HUES6 (cell line): ENCODE measurements at regions not wholly inside any gene's neighbourhood (a gene's known extent, or its start where the extent isn't known, plus 50 kb on each side); places are given as distances from the start of the nearest gene placed in this dataset.

Experiments used
- H3K27ac ChIP-seq: 2 replicates; pipeline ENCODE4 v1.7.0; 2013; ENCODE audit warnings: low read depth, mild to moderate bottlenecking, low read length, inconsistent platforms
- H3K27me3 ChIP-seq: 2 replicates; pipeline ENCODE4 v1.6.1; 2013; ENCODE audit warnings: low read length; ENCODE audit not compliant: control insufficient read depth, insufficient read depth
- H3K36me3 ChIP-seq: 2 replicates; pipeline ENCODE4 v1.6.1; 2013; ENCODE audit warnings: low read length; ENCODE audit not compliant: control insufficient read depth, insufficient read depth
- H3K4me1 ChIP-seq: 2 replicates; pipeline ENCODE4 v1.6.1; 2013; ENCODE audit warnings: low read length; ENCODE audit not compliant: control insufficient read depth, insufficient read depth
- H3K4me3 ChIP-seq: 2 replicates; pipeline ENCODE4 v1.5.1; 2013; ENCODE audit warnings: low read depth, low read length
- H3K9ac ChIP-seq: one replicate; pipeline ENCODE4 v1.6.1; 2013; ENCODE audit warnings: mild to moderate bottlenecking, low read length
- H3K9me3 ChIP-seq: 2 replicates; pipeline ENCODE4 v1.6.1; 2013; ENCODE audit warnings: low read depth, low read length; ENCODE audit not compliant: control insufficient read depth, insufficient read depth

DNA sequence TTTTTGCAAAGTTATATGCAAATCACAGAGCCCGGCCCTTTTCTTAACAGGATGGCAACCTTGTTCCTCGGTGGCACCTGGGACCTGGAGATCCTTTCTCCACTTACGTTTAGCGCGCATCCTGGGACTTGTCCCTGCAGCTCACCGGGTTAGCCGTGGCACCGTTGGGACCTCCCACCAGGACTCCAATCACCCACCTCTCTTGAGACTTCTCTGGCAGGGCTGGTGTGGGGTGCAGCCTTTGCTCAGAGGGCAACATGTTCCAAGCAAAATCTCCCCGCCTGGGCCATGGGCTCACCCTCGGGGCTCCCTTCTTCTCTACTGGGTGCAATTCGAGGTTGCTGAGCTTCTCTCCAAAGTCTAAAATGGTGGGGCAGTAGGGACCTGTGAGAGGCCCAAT, 211.9 kb upstream of the UMPS start:
- H3K9ac ChIP-seq = no peak overlapping the region
- no peaks in the 10 kb centered on the region for H3K9me3 ChIP-seq
- no peaks in the 10 kb centered on the region for H3K36me3 ChIP-seq
- no peaks in the 10 kb centered on the region for H3K27me3 ChIP-seq
- peaks cover 20% of the 10 kb centered on the region for H3K4me1 ChIP-seq
- no peak overlapping the region for H3K27ac ChIP-seq
- no peak overlapping the region for H3K4me3 ChIP-seq

DNA sequence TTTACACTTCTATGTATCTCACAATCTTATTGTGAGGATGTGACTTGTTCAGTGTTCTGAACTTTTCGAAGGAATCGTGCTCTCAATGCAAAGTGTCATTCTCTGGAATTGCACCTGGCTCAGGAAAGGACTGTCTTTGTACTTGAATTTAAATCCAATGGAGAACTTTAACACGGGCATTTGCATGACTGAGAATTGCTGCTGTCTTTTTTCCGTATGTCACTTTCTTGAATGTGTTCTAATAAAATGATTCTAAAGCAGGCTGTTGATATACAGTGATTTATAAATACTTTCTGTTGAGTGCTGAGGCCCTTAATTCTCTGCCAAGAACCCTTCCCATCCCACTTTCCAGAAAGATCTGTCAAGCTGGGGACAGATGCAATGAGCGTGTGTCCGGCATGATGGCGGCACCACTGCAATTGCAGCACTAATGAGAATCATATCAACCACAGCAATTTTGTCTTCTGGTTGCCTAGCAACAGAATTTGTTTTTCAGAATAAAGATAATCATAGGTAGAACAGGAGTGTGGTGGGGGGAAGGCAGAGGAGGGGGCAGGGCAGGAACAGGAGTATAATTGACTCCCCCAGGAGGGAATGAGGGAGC, 210.6 kb upstream of the UMPS start:
- H3K27ac ChIP-seq = no peak overlapping the region
- H3K9ac ChIP-seq = no peak overlapping the region
- peaks cover 14% of the 10 kb centered on the region for H3K4me1 ChIP-seq
- no peaks in the 10 kb centered on the region for H3K9me3 ChIP-seq
- no peak overlapping the region for H3K4me3 ChIP-seq
- no peaks in the 10 kb centered on the region for H3K27me3 ChIP-seq
- H3K36me3 ChIP-seq = no peaks in the 10 kb centered on the region

DNA sequence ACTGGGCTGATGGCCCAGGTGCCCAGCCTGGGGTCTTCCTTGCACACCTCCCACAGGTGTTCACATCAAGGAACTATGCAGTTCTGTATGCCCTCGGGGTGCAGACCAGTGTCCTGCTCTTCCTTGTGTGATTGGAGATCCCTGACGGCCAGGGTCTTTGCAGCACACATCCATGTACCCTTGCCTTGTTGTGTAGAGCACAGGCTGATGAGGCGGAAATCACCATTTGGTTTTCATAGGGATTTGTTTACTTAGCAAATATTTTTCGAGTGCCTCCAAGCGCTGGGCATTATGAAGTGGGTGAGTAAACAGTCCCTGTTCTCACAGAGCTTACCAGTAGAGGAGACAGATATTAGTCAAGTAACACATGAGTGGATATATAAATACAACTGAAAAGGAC, 209.3 kb upstream of the UMPS start:
- Histone ChIP-seq H3K4me1 (peaks cover 14% of the 10 kb centered on the region), H3K9ac (no peak overlapping the region), H3K27me3 (no peaks in the 10 kb centered on the region), H3K27ac (no peak overlapping the region), H3K36me3 (no peaks in the 10 kb centered on the region), H3K4me3 (no peak overlapping the region), H3K9me3 (peaks cover 6% of the 10 kb centered on the region; the same call in 1 of the 2 replicates)

DNA sequence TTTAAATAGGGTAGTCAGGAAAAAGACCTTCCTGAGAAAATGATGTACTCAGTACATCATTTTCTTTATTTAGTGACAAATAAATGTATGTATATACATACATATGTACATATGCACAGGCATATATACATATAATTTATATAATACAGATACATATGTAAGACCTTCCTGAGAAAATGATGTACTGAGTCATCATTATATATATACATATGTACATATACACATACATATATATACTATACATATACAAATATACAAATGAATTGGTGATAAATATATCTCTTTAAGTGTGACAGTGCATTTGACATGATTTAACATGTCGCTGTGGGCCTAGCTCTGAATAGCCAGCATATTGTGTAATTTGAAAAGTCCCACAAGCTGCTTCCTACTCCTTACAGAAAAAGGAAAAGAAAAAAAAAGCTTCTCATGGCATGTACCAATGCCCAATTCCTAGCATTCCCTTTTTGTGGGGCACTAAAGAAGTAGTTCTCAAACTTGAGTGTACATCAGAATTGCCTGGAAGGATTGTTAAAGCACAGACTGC, 208.1 kb upstream of the UMPS start:
- H3K36me3 ChIP-seq = no peaks in the 10 kb centered on the region

DNA sequence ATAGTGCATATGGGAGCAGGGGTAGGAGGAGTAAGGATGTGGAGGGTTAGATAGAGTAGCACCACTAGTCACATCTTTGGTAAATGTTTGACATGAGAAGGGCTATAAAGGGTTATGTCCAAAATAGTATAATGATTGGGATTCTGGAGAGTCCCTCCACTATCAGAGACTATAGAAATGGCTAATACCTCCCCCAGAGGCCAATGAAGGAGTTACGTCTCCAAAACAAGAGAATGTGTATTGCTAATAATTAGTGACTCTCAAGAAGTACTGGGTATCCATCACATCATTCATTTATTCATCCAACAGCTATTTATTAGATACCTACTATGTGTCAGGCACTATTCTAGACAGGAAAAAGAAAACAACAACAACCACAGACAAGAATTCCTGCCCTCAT, 203.7 kb upstream of the UMPS start:
- peaks cover 11% of the 10 kb centered on the region for H3K4me1 ChIP-seq
- H3K9ac ChIP-seq = no peak overlapping the region
- H3K27me3 ChIP-seq = no peaks in the 10 kb centered on the region
- peaks cover 6% of the 10 kb centered on the region; the same call in 1 of the 2 replicates for H3K9me3 ChIP-seq
- H3K36me3 ChIP-seq = no peaks in the 10 kb centered on the region
- no peak overlapping the region for H3K4me3 ChIP-seq
- H3K27ac ChIP-seq = no peak overlapping the region

More for the DNA sequence above, 208.1 kb upstream of the UMPS start:
- Histone ChIP-seq H3K9me3 (peaks cover 6% of the 10 kb centered on the region; the same call in 1 of the 2 replicates), H3K27me3 (no peaks in the 10 kb centered on the region), H3K27ac (no peak overlapping the region), H3K4me1 (peaks cover 14% of the 10 kb centered on the region), H3K4me3 (no peak overlapping the region), H3K9ac (no peak overlapping the region)

DNA sequence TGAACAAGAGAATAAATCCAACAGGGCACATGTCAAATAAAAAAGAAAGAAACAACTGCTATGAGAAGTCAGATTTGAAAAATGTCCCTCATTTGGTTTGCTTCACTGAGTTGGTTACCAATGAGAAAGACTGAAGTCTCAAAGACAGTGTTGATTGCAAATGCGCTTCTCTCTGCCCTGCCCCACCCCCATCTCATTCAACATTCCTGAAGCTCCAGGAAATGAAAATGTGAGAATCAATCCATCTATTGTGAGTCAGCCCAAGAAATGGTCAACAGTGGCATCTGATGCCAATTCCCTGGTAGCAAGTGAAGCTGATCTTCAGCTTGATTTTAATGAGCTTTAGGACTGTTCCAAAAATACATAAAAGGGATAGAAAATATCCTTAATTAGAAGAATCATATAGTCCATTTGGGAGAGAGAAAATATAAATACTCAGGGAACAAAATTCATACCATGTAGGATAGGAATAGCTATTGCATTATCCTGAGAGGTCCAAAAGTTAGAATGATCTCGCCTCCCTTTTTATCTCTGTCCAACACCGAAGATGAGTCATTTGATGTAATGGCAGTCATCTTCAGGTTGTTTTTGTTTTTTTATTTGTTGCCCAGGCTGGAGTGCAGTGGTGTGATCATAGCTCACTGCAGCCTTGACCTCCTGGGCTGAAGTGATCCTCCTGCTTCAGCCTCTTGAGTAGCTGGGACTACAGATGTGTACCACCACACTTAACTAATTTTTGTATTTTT, 200.3 kb upstream of the UMPS start:
- peaks cover 6% of the 10 kb centered on the region; the same call in 1 of the 2 replicates for H3K9me3 ChIP-seq
- no peak overlapping the region for H3K4me3 ChIP-seq
- H3K4me1 ChIP-seq = peaks cover 11% of the 10 kb centered on the region
- H3K27ac ChIP-seq = no peak overlapping the region
- no peaks in the 10 kb centered on the region for H3K36me3 ChIP-seq
- H3K9ac ChIP-seq = no peak overlapping the region
- H3K27me3 ChIP-seq = no peaks in the 10 kb centered on the region

DNA sequence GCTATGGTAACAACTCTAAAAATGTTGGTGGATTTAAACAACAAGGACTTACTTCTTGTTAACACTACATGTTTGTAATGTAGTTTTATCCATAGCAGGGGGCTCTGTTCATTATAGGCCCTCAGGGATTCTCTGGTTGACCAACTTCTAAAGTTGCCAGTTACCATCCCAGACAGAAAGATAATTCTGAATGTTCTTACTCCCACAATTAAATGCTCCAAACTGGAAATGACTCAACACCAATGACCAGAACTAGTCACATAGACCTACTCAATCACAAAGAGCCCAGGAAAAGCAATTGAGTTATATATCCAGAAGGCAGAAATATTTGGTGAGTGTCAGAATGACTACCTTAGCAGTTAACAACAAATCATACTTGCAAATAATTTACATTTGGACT, 199.3 kb upstream of the UMPS start:
- Histone ChIP-seq H3K27ac (no peak overlapping the region), H3K9ac (no peak overlapping the region), H3K4me3 (no peak overlapping the region)

DNA sequence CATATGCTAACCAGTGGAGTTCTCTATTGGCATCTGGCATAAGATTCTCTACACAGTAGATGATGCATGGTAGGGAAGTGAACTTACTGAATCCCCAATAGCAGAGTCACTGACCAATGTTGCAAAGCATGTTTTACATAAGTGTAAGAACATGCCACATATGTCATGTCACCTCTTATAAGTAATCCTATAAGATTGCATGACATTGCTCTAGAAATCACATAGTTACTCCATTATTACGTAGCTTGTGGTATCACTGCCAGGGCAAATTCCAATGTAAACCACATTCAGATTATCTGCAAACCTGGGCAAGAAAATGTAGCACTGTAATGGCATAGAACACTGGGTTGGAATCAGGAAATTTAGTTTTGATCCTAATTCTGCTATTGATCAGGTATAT, 198.2 kb upstream of the UMPS start:
- Histone ChIP-seq H3K9ac (no peak overlapping the region), H3K4me3 (no peak overlapping the region), H3K9me3 (no peaks in the 10 kb centered on the region), H3K4me1 (peaks cover 11% of the 10 kb centered on the region), H3K27me3 (no peaks in the 10 kb centered on the region), H3K36me3 (no peaks in the 10 kb centered on the region), H3K27ac (no peak overlapping the region)

More for the DNA sequence above, 199.3 kb upstream of the UMPS start:
- Histone ChIP-seq H3K9me3 (no peaks in the 10 kb centered on the region), H3K4me1 (peaks cover 11% of the 10 kb centered on the region), H3K36me3 (no peaks in the 10 kb centered on the region), H3K27me3 (no peaks in the 10 kb centered on the region)

DNA sequence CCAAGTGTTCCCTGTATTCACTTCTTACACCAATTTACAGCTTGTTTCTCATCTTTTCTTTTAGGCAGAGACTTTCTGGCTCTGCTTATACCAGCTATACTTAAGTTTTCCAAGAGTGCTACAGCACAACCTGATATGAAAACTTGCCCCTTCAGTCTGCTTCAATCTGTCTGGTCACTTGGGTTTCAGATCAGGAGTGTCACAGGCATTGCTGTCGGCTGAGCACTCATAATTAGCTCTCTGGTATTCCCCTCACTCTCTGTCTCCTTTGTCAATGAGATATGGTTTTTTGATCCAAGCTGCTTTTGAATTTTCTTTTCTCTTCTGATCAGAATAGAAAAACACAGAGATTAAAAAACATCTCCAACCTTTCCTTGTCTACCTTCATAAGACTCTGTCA, 194.9 kb upstream of the UMPS start:
- no peaks in the 10 kb centered on the region for H3K36me3 ChIP-seq
- H3K9ac ChIP-seq = no peak overlapping the region
- no peaks in the 10 kb centered on the region for H3K27me3 ChIP-seq
- no peak overlapping the region for H3K4me3 ChIP-seq
- no peaks in the 10 kb centered on the region for H3K4me1 ChIP-seq
- H3K9me3 ChIP-seq = no peaks in the 10 kb centered on the region
- no peak overlapping the region for H3K27ac ChIP-seq

DNA sequence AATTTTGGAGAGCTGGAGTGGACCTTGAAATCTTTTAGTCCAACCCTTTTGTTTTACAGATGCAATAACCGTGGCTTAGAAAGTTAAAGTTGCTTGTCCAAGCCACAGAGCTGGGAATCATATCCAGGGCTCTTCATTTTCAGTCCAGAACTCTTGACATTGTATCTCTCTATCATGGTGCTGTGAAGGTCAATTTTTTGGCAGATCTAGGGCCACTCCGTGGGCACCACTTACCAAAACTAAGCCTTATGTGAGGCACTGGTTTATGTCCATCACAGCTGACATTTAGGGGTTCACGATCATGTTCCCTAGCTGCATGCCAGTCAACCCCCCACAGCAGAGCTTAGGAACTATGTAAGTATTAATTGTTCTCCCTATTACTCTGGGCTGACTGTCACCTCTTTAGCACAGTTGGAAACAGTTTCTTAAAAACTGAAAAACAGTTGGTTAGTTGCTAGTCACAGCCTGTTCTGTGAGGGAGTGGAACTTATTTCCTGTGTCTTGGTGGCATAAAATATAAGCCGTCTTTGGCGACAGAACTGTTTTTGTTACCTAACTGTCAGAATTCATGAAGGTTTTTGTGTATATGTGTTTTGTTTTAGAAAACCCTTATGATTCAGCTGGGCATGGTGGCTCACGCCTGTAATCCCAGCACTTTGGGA, 189.6 kb upstream of the UMPS start:
- Histone ChIP-seq H3K4me3 (no peak overlapping the region), H3K4me1 (peaks cover 8% of the 10 kb centered on the region; the same call in 1 of the 2 replicates), H3K9ac (no peak overlapping the region), H3K27ac (no peak overlapping the region), H3K36me3 (no peaks in the 10 kb centered on the region), H3K9me3 (no peaks in the 10 kb centered on the region), H3K27me3 (no peaks in the 10 kb centered on the region)
